GM12891 (cell line): ENCODE measurements at regions not wholly inside any gene's neighbourhood (a gene's known extent, or its start where the extent isn't known, plus 50 kb on each side); places are given as distances from the start of the nearest gene placed in this dataset.

Experiments used
- POLR2AphosphoS5 ChIP-seq: IDR thresholded peaks from 2 replicates; pipeline ENCODE4 v1.6.1; 2011; ENCODE audit warnings: low read depth, low read length, control low read depth
- SPI1 ChIP-seq: IDR thresholded peaks from 2 replicates; pipeline ENCODE4 v1.6.1; 2011; ENCODE audit warnings: low read depth, low read length, control low read depth
- TAF1 ChIP-seq: IDR thresholded peaks from 2 replicates; pipeline ENCODE4 v1.6.1; 2011; ENCODE audit warnings: low read depth, low read length, control low read depth

GRCh38 chr14:41446008-41446407, 160.7 kb upstream of the LRFN5 start:
- TF ChIP-seq SPI1 (no peak), TAF1 (no peak), POLR2AphosphoS5 (no peak)
